Neural crest cell (in vitro differentiated cells): ENCODE measurements at regions not wholly inside any gene's neighbourhood (a gene's known extent, or its start where the extent isn't known, plus 50 kb on each side); places are given as distances from the start of the nearest gene placed in this dataset.

Experiments
- DNase-seq: peaks from one replicate; pipeline ENCODE4 v3.0.0; 2021; ENCODE audit warnings: low read depth, mixed read lengths, low spot score
- H3K27ac Mint-ChIP-seq: one replicate; pipeline ENCODE4 v1.8.0; 2021; ENCODE audit warnings: mild to moderate bottlenecking, mixed read lengths; ENCODE audit not compliant: unreplicated experiment
- H3K27me3 Mint-ChIP-seq: 2 replicates; pipeline ENCODE4 v1.8.0; 2021; ENCODE audit warnings: low read depth, mild to moderate bottlenecking, mixed read lengths
- H3K36me3 Mint-ChIP-seq: 2 replicates; pipeline ENCODE4 v1.8.0; 2021; ENCODE audit warnings: low read depth, mild to moderate bottlenecking, mixed read lengths
- H3K4me1 Mint-ChIP-seq: 2 replicates; pipeline ENCODE4 v1.8.0; 2021; ENCODE audit warnings: mixed read lengths
- H3K4me3 Mint-ChIP-seq: one replicate; pipeline ENCODE4 v1.8.0; 2021; ENCODE audit warnings: mild to moderate bottlenecking, mixed read lengths
- H3K9me3 Mint-ChIP-seq: 2 replicates; pipeline ENCODE4 v1.8.0; 2021; ENCODE audit warnings: mixed read lengths
- CTCF ChIP-seq: fragments of 200-600 bp; sonication (generic); conservative IDR thresholded peaks from 2 replicates; pipeline ENCODE4 v1.5.0; 2021; ENCODE audit warnings: antibody characterized with exemption, mild to moderate bottlenecking

- Mint-ChIP-seq H3K27ac (peak overlapping the region; percentile 59), H3K4me1 (no peaks in the 10 kb centered on the region), H3K9me3 (peaks cover 10% of the 10 kb centered on the region), H3K4me3 (no peak overlapping the region), H3K27me3 (peaks cover 10% of the 10 kb centered on the region), H3K36me3 (no peaks in the 10 kb centered on the region)
- no peak for DNase-seq
- no peak for TF ChIP-seq CTCF
These were observed 83.3 kb upstream of the FAM20C start for GRCh38 chr7:109094-109493.

GRCh38 chr7:109898-110556, 82.3 kb upstream of the FAM20C start:
- TF ChIP-seq CTCF, result no peak
- H3K9me3 Mint-ChIP-seq, result peaks cover 17% of the 10 kb centered on the region
- H3K27me3 Mint-ChIP-seq, result peaks cover 5% of the 10 kb centered on the region
- no peak overlapping the region for H3K27ac Mint-ChIP-seq
- no peak overlapping the region for H3K4me3 Mint-ChIP-seq
- H3K36me3 Mint-ChIP-seq, result no peaks in the 10 kb centered on the region
- no peak for DNase-seq
- no peaks in the 10 kb centered on the region for H3K4me1 Mint-ChIP-seq

- H3K9me3 Mint-ChIP-seq, result peaks cover 20% of the 10 kb centered on the region
- no peak overlapping the region for H3K4me3 Mint-ChIP-seq
- peaks cover 5% of the 10 kb centered on the region for H3K4me1 Mint-ChIP-seq
- H3K27me3 Mint-ChIP-seq, result peaks cover 5% of the 10 kb centered on the region
- TF ChIP-seq CTCF, result no peak
- no peak overlapping the region for H3K27ac Mint-ChIP-seq
- DNase-seq, result no peak
- H3K36me3 Mint-ChIP-seq, result no peaks in the 10 kb centered on the region
These were observed 81.7 kb upstream of the FAM20C start for GRCh38 chr7:110557-111232.

GRCh38 chr7:111591-111990, 80.8 kb upstream of the FAM20C start:
- Mint-ChIP-seq H3K4me1 (peaks cover 6% of the 10 kb centered on the region), H3K9me3 (peaks cover 20% of the 10 kb centered on the region), H3K4me3 (no peak overlapping the region), H3K36me3 (no peaks in the 10 kb centered on the region), H3K27ac (no peak overlapping the region), H3K27me3 (peaks cover 5% of the 10 kb centered on the region)
- TF ChIP-seq CTCF, result no peak
- DNase-seq, result no peak

- Mint-ChIP-seq H3K9me3 (peaks cover 20% of the 10 kb centered on the region), H3K36me3 (no peaks in the 10 kb centered on the region), H3K4me3 (no peak overlapping the region), H3K4me1 (peaks cover 6% of the 10 kb centered on the region), H3K27ac (no peak overlapping the region), H3K27me3 (peaks cover 5% of the 10 kb centered on the region)
- TF ChIP-seq CTCF, result no peak
- no peak for DNase-seq
These were observed 79.5 kb upstream of the FAM20C start for GRCh38 chr7:112881-113280.
